GM21737 (cell line): ENCODE measurements at regions not wholly inside any gene's neighbourhood (a gene's known extent, or its start where the extent isn't known, plus 50 kb on each side); places are given as distances from the start of the nearest gene placed in this dataset.

Experiments
- ATAC-seq: cut with Tn5 transposase; IDR thresholded peaks from one replicate; pipeline ENCODE4 v1.9.1; 2021; ENCODE audit warnings: mild to moderate bottlenecking, moderate library complexity; ENCODE audit not compliant: unreplicated experiment

DNA sequence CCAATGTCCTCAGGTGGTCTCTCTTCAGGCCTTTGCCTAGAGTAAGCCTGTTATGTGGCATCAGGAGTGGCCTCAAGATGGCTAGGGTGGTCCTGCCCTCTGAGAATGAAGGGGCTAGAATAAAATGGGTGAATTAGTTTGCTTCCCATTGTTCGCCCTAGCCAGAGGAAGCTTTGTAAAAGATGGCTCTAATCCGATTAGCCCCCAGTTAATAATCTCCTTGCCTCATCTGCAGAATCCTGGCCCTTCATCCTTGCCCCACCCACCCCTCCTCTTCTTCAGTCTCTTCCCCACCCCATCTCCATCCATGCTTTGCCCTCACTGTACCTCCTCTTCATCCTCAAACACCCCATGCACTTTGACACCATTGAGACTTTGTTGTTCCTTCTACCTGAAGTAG lies 57.4 kb upstream of the LGALSL start:
- ATAC-seq = no peak

DNA sequence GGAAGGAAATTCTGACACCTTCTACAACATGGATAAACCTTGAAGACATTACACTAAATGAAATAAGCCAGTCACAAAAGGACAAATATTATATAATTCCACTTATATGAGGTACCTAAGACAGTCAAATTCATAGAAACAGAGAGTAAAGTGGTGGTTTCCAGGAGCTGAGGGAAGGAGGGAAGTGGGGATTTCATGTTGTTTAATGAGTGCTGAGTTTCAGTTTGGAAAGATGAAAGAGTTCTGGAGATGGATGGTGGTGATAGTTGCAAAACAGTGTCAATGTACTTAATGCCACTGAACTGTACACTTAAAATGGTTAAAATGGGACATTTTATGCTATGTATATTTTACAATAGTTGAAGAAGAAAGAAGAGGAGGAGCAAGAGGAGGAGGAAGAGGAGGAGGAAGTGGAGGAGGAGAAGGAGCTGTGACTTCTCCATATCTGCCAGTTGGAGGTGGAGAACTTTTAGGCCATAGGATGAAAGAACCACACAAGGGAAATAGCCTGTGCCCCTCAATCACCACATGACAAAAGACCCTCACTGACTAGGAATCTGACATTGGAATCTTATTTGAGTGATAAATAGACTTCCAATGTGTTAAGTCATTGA lies 55.3 kb upstream of the LGALSL start:
- ATAC-seq = no peak

DNA sequence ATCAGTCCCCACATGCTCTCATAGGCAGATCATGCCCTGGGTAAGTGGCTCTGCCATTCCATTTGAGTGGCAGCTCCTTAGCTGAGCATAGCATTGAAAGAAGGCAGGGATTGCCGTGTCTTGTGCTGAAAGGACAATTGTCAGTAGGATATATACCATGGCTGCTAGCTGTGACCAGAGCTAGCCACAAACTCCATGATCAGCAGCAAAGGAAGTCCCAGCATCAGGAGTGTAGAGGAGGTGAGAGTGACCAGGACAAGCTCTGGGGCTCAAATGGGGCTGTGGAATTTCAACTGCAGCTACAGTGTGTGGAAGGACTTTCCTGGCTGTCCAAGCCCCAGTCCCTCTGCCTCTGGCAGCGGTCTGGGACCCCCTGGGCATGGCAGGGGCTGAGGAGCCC lies 54.4 kb upstream of the LGALSL start:
- ATAC-seq = no peak

DNA sequence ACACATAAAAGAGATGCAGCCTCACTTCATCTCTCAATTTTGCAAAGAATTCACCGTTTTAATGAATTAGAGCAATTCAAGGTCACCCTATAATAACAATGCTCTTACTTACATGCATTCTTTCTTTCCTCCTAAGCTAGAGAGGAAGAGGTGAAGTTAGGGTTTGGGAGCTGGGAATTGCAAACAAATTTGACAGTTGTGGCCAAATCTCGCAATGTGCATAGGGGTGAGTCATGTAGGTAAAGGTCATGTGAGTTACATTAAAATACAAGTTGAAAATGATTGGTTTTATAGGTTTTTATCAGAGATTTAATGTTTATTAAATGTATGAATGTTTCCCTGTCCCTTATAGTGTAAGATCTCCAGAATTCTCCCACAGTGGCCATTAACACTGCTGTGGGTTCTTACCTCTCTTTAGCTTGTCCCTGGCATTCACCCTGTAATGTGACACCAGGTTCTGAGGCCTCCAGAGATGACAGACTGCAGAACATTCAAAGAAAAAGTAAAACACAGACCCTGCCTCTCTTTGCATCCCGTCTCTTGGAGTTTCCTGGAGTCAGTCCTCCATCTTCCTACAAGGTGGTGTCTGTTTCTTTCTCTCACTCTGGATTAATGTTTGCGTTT lies 53.7 kb upstream of the LGALSL start:
- ATAC-seq = no peak

DNA sequence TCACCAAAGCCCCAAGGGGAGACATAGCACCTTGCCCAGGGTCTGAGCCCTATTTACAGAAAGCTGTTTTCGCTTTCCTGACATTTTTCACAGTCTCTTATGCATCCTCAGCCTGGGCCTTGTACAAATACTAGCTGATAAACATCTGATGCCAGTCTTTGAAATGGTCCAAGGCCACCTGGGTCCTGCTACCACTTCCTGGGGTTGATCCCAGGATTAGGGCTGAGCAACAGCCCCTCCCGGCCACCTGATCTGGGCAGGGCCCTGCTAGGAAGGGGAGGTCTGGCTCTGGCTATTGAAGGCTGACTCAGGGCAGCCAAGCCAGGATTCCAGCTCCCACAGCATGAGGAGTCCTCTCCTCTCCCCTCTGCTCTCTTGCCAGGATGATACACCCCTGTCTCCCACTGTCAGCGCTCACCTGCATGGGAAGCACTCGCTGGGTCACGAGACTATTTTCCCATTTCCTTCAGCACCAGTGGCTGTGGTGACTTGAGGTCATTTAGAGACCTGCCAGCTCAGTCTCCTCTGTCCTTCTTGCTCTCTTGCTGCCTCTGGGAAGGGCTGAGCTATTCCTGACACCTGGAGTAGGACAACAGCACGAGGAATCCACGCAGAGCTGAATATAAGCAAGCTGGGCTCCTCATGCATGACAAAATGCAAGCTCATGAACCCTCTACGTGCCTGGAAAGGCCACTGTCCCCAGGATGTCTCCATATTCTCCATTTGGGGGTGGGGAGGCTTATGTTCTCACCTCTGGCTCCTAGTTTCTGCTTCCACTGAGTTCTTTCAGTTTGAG lies 53.0 kb upstream of the LGALSL start:
- no peak for ATAC-seq

DNA sequence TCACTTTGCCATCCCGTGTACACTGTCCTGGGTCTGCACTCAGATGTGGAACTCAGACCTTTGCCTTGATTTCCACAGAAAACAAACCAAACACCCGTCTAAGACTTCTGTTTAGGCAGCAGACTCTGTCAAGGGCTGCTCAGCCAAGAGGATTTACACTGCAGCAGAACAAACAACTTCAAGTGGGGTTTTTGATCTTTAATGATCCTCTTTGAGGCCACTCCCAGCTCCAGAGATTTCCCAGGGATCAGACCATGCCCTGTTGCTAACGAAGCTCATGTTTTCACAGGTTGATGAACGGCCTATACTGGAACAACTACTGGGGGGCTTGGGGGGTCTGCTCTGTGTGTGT lies 52.5 kb upstream of the LGALSL start:
- no peak for ATAC-seq

DNA sequence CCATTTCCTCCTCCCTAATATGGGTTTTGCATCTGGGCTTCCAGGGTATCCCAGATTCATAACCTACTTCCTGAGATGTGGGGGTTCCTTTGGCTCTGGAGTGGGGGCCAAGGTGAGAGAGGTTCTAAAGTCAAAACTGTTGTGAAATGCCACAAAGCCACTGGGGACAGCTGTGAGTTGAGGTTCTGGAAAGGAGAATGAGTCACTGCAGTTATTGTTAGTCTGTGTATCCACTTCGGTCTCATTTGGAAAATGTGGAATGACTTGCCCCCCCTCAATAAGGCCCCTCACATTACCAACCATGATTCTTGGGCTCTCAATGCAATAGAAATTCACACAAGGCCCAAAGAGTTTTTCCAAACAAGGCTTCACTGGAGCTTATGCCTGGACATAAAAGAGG lies 51.1 kb upstream of the LGALSL start:
- no peak for ATAC-seq

DNA sequence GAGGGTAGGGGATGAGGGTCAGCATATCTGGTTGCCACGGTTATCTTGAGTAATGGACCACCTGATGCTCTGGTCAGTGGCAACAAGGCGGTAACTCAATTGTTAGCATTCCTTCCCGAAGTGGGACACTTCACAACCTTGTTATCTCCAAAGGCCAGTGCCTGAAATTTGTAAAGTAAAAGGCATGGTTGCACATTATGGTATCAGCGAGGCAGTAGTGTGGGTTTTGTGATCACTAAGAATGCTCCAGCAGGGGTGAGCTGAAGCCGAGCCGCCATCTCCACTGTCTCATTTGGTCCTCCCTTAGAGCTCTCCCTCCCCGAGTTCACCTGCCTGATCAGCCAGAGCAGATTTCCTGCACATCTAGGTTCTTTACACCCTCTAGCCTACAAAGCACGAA lies 50.5 kb upstream of the LGALSL start:
- no peak for ATAC-seq

DNA sequence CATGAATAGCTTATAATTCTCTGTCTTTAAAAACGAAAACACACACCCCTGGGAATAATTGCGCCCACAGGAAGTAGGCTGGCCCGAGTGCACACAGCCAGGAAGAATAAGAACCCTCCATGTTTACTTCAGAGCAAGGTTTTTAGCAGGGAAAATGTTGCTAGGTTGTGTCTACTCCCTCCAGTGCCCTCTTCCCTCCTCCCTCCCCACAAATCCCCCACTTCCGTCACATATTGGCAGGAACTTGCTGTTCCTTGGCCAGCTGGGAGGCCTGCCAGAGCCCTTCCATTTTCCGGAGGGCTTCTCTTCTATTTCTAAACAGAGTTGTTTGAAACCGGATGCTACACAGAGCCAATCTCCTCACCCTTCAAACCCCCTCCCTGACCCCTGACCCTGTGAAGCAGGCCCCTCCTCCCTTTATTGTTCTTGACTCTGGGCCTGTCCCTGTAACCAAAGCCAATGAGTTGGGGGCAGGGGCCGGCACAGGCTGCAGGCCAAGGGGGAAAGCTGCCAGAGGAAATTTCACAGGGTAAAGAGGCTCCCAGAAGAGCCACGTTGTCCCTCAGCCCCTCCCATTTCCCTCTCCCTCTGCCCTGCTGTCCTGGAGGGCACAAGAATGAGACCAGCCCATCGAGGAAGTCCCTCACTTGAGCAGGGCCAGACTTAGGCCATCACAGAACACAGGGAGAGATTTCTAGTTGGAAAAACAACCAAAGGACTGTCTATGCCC lies 49.8 kb upstream of the LGALSL start:
- ATAC-seq = peak; percentile 55
